22Rv1 (cell line): ENCODE measurements at regions not wholly inside any gene's neighbourhood (a gene's known extent, or its start where the extent isn't known, plus 50 kb on each side); places are given as distances from the start of the nearest gene placed in this dataset.

Source experiments
- ZFX ChIP-seq: fragments of 450-650 bp; IDR thresholded peaks from 2 replicates; pipeline ENCODE4 v1.6.1; 2017; ENCODE audit warnings: antibody characterized with exemption, borderline replicate concordance
- TF ChIP-seq, protein P1 (sequence below): fragments of 450-650 bp; IDR thresholded peaks from 2 replicates; pipeline ENCODE4 v1.5.1; 2017; ENCODE audit warnings: mild to moderate bottlenecking

DNA sequence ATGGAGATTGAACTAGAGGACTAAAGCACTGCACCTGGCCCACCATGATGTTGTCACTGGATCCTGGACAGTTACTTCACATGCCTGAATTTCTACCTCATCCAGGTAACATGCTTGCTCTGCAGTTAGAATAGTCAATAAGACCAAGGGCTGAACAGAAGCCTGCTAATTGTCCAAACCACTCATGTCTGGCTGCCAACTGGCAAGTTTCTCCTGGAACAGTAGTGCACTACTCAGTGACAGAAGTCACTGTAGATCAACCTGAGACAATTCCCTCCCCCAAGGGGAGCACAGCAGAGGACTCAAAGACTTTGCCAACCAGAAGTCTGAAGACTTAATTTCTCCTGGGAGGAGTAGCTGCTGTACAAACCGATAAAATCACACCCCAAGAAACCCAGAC lies 454.6 kb upstream of the MARCKS start:
- TF ChIP-seq, protein P1, sequence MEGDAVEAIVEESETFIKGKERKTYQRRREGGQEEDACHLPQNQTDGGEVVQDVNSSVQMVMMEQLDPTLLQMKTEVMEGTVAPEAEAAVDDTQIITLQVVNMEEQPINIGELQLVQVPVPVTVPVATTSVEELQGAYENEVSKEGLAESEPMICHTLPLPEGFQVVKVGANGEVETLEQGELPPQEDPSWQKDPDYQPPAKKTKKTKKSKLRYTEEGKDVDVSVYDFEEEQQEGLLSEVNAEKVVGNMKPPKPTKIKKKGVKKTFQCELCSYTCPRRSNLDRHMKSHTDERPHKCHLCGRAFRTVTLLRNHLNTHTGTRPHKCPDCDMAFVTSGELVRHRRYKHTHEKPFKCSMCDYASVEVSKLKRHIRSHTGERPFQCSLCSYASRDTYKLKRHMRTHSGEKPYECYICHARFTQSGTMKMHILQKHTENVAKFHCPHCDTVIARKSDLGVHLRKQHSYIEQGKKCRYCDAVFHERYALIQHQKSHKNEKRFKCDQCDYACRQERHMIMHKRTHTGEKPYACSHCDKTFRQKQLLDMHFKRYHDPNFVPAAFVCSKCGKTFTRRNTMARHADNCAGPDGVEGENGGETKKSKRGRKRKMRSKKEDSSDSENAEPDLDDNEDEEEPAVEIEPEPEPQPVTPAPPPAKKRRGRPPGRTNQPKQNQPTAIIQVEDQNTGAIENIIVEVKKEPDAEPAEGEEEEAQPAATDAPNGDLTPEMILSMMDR: no peak
- no peak for TF ChIP-seq ZFX
